WTC11 (cell line): ENCODE measurements at regions not wholly inside any gene's neighbourhood (a gene's known extent, or its start where the extent isn't known, plus 50 kb on each side); places are given as distances from the start of the nearest gene placed in this dataset.

Experiments
- ATF2 ChIP-seq: sonication (generic); formaldehyde crosslinking; IDR thresholded peaks from 2 replicates; pipeline ENCODE4 v1.8.1; 2022; ENCODE audit warnings: low read depth, missing genetic modification reagents, borderline replicate concordance
- CTCF ChIP-seq: fragments of 200-600 bp; IDR thresholded peaks from 2 replicates; pipeline ENCODE4 v1.8.0; 2022; ENCODE audit warnings: antibody characterized with exemption
- MAX ChIP-seq: sonication (generic); formaldehyde crosslinking; IDR thresholded peaks from 2 replicates; pipeline ENCODE4 v1.8.0; 2022; ENCODE audit warnings: mild to moderate bottlenecking, missing genetic modification reagents
- NFE2L1 ChIP-seq: sonication (generic); formaldehyde crosslinking; IDR thresholded peaks from 2 replicates; pipeline ENCODE4 v1.8.1; 2023; ENCODE audit warnings: missing genetic modification reagents

- TF ChIP-seq ATF2 (CRISPR knock-in tag), result no peak
- no peak for TF ChIP-seq CTCF
- no peak for TF ChIP-seq MAX (CRISPR knock-in tag)
- no peak for TF ChIP-seq NFE2L1 (CRISPR knock-in tag)
These were observed 95.0 kb upstream of the PCSK1 start for GRCh38 chr5:96527768-96528661.
